ENCODE measurements at regions not wholly inside any gene's neighbourhood (a gene's known extent, or its start where the extent isn't known, plus 50 kb on each side); places are given as distances from the start of the nearest gene placed in this dataset.

DNA sequence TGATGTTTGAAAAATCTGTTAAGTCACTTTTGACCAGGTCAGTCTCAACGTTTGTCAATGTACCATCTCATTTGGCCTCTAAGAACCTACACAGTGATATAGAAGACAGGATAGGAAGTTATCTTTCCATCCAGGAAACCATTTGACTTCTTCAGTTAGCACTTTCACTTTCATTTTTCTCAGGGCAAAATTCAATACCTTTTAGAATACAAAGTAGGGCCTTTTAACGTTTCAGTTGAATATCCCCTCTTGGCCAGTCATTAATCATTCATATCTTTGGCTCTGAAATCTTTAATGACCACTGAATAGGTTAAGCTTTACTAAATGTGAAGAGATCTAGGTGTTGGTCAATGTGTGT lies 101.1 kb upstream of the GNAQ start:
- H3K4me1 ChIP-seq = peaks cover 0 to 14% (median 4%) of the 10 kb centered on the region in 4 donors
- 4% methylated on average over 2 of the region's 2 CpGs for WGBS
- no peaks in the 10 kb centered on the region for H3K27me3 ChIP-seq
- TF ChIP-seq POLR2AphosphoS5 (IDR thresholded peaks at IDR 0.05) (no peak), POLR2A (IDR thresholded peaks at IDR 0.05; ENCODE audit: low read depth) (no peak), EP300 (IDR thresholded peaks at IDR 0.05) (no peak)
- TF ChIP-seq, protein P1, sequence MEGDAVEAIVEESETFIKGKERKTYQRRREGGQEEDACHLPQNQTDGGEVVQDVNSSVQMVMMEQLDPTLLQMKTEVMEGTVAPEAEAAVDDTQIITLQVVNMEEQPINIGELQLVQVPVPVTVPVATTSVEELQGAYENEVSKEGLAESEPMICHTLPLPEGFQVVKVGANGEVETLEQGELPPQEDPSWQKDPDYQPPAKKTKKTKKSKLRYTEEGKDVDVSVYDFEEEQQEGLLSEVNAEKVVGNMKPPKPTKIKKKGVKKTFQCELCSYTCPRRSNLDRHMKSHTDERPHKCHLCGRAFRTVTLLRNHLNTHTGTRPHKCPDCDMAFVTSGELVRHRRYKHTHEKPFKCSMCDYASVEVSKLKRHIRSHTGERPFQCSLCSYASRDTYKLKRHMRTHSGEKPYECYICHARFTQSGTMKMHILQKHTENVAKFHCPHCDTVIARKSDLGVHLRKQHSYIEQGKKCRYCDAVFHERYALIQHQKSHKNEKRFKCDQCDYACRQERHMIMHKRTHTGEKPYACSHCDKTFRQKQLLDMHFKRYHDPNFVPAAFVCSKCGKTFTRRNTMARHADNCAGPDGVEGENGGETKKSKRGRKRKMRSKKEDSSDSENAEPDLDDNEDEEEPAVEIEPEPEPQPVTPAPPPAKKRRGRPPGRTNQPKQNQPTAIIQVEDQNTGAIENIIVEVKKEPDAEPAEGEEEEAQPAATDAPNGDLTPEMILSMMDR (IDR thresholded peaks at IDR 0.05) = no peak
- no peaks in the 10 kb centered on the region for H3K9me3 ChIP-seq
- H3K4me3 ChIP-seq = peak overlapping the region in 3 of 4 donors; percentile 8 to 35 (median 33)
- no peak overlapping the region for H3K27ac ChIP-seq (replicated peaks in 1 of 4)
- intact Hi-C loops (cut with DNase I) = no loop called here
- DNase-seq (ENCODE audit: extremely low spot score) = no peak
- H3K36me3 ChIP-seq = no peaks in the 10 kb centered on the region

DNA sequence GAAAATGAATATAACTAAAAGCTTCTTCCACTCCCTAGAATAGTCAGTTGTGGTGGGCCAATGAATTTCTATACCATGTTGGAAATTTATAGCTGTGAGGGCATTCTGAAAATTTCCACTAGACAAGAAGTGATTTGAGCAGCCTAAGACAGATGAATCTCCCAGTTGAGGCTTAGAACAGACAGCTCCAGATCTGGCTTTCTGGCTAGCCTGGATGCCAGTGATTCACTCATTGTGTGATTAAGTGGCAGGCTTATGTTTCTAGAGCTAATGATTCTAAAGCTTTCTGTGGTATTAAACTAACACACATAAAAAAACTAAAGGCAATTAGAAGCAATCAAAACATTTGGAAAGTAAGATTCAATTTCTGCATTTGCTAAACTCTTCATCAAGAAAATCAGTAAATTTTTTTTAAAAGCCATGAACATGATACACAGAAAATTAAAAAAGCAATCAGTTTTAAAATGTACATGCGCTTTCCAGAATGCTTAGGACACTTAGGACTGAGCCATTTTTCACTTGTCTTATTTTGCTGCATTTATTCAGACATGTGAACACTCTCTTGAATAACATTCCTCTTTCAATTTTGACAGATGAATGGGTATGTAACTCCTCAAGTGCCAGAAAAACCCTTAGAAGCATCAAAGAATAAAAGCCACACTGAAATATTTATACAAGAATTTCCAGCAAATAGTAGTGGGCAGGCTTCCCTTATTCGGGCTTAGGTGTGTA lies 100.5 kb upstream of the GNAQ start:
- DNase-seq (ENCODE audit: extremely low spot score) = no peak
- H3K27ac ChIP-seq (replicated peaks in 1 of 4) = no peak overlapping the region
- H3K27me3 ChIP-seq = no peaks in the 10 kb centered on the region
- intact Hi-C loops (cut with DNase I) = no loop called here
- 54% methylated on average over 2 of the region's 2 CpGs for WGBS
- H3K9me3 ChIP-seq = no peaks in the 10 kb centered on the region
- peaks cover 0 to 19% (median 4%) of the 10 kb centered on the region in 4 donors for H3K4me1 ChIP-seq
- H3K4me3 ChIP-seq = peak overlapping the region in 3 of 4 donors; percentile 8 to 35 (median 33)
- H3K36me3 ChIP-seq = no peaks in the 10 kb centered on the region
- TF ChIP-seq, protein P1 (IDR thresholded peaks at IDR 0.05) = no peak

DNA sequence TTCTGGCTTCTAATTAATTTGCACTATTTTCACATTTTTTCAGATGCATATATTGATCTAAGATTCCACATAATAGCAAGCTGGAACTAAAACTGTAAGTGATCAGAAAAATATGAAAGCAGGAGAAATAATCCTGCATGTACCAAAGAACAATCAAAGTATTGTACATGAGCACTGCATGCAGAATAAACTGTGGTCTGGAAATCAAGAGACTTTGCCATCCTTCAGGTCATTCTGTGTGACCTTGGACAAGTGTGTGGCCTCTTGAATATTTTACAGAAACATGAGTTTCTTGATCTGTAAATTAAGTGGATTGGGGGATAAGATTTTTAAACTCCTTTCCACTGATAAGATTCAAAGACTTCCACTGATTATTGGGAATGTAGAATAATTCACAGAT lies 99.2 kb upstream of the GNAQ start:
- intact Hi-C loops (cut with DNase I) = no loop called here
- no peaks in the 10 kb centered on the region for H3K27me3 ChIP-seq
- no peak for DNase-seq (ENCODE audit: extremely low spot score)
- no peaks in the 10 kb centered on the region for H3K9me3 ChIP-seq
- no peaks in the 10 kb centered on the region for H3K36me3 ChIP-seq
- TF ChIP-seq, protein P1 (IDR thresholded peaks at IDR 0.05) = no peak
- no peak for TF ChIP-seq POLR2AphosphoS5 (IDR thresholded peaks at IDR 0.05)
- no peak for TF ChIP-seq POLR2A (IDR thresholded peaks at IDR 0.05; ENCODE audit: low read depth)
- no peak for TF ChIP-seq EP300 (IDR thresholded peaks at IDR 0.05)
- H3K4me3 ChIP-seq = no peak overlapping the region
- H3K27ac ChIP-seq (replicated peaks in 1 of 4) = no peak overlapping the region
- peaks cover 0 to 19% (median 4%) of the 10 kb centered on the region in 4 donors for H3K4me1 ChIP-seq

DNA sequence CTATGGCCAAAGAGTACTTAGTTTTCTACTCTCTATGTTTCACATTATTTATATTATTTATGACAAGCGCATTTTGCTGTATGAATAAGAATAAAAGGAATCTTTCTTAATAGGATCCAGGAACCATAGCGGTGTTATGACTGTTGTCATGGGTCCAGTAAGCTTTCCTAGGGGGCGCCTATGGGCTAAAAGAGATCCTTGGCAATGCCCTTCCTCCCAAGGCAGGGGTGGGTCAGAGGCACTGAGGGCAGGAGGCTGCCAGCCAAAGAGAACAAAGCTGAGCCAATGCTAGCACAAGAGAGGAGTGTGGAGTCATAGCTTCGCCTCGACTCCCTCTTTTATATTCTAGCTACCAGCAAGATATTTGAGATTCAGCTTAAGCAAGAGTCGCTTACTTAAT lies 98.4 kb upstream of the GNAQ start:
- no peak for TF ChIP-seq POLR2A (IDR thresholded peaks at IDR 0.05; ENCODE audit: low read depth)
- TF ChIP-seq POLR2AphosphoS5 (IDR thresholded peaks at IDR 0.05) = no peak
- TF ChIP-seq EP300 (IDR thresholded peaks at IDR 0.05) = no peak
- TF ChIP-seq, protein P1 (IDR thresholded peaks at IDR 0.05) = no peak
- H3K27ac ChIP-seq (replicated peaks in 1 of 4) = no peak overlapping the region
- peaks cover 0 to 19% (median 4%) of the 10 kb centered on the region in 4 donors for H3K4me1 ChIP-seq
- DNase-seq (ENCODE audit: extremely low spot score) = no peak
- intact Hi-C loops (cut with DNase I) = no loop called here
- H3K9me3 ChIP-seq = no peaks in the 10 kb centered on the region
- WGBS = 76% methylated on average over 6 of the region's 6 CpGs
- no peaks in the 10 kb centered on the region for H3K27me3 ChIP-seq
- no peaks in the 10 kb centered on the region for H3K36me3 ChIP-seq
- no peak overlapping the region for H3K4me3 ChIP-seq
